Stimulated activated CD8-positive, alpha-beta memory T cell treated with anti-CD3 and anti-CD28 coated beads, Interleukin-4, amount 100 ng/mL, for 1 hour (primary cell): ENCODE measurements at regions not wholly inside any gene's neighbourhood (a gene's known extent, or its start where the extent isn't known, plus 50 kb on each side); places are given as distances from the start of the nearest gene placed in this dataset.

ENCODE experiments used
- DNase-seq, 2 donors: peaks; one replicate each; pipeline ENCODE4 v3.0.0-alpha.2; 2020; ENCODE audit warnings: low read depth in 2 of 2, low spot score in 1 of 2

DNA sequence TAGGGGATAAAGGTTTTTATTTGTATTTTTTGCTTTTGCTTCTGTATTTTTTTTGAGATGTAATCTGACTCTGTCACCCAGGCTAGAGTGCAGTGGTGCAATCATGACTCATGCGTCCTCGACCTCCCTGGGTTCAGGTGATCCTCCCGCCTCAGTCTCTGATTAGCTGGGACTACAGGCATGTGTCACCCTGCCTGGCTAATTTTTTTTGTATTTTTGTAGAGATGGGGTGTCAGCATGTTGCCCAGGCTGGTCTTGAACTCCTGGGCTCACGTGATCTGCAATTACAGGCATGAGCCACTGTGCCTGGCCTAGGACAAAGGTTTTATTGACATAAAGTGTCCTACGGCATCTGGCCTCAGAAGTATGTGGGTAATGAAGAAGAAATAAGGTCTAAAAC lies 297.1 kb upstream of the C9orf72 start:
- DNase-seq = no peak

DNA sequence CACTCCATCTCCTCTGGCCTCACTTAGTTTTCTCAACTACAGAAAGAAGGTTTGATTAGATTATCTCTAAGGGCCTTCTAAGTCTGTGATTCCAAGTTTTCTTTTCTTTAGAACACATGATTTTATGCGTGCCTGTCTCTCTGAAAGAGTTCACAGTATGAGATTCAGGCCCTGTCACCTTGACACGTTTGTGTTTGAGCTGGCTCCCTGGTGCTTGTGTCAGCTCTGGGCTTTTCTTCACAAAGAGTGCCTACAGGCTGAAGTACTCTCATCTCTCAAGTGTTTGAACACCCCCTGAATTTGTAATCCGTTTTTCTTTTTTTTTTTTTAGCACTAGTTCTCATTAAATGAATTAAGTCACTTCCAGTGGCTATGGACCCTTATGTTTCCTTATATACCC lies 306.9 kb upstream of the C9orf72 start:
- DNase-seq = no peak

DNA sequence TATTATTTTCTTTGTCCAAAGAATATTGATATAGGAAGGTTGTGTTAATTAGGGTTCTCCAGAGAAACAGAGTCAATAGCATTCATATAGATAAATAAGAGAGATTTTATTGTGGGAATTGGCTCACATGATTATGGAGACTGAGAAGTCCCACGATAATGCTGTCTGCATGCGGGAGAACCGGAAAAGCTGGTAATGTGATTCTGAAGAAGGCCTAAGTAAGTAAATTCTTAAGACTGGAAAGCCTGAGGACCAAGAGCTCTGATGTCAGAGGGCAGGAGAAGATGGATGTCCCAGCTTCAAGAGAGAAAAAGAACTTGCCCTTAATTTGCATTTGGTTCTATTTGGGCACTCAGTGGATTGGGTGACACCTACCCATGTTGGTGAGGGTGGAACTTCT lies 307.4 kb upstream of the C9orf72 start:
- DNase-seq = no peak

DNA sequence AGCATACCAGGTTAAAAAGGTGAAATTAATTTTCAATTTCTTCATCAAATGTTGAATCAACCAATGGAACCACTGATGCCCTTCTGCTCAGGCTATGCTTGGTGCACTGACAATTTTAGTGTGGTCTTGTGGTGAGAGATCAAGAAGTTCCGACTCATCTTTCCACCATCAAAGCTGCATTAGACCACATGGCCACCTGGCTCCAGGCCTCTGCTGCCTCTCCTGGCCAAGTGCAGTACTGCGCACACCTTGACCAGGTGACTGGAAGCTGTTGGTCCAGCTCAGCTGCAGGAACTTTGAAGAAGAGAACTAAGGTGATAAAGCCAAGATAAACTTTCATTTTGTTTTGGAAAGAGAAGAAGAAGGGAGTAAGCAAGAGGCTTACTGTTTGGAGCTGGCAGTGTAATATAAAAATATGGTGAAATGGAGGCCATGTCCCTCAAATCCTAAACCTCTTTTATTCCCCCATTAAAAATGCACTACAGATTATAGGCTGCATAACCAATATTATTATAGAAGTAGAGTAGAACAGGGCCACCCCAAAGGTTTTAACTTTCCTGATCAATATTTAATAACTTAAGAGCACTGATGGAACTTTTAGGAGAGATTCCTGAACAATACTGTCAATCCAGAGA lies 315.5 kb upstream of the C9orf72 start:
- no peak for DNase-seq

DNA sequence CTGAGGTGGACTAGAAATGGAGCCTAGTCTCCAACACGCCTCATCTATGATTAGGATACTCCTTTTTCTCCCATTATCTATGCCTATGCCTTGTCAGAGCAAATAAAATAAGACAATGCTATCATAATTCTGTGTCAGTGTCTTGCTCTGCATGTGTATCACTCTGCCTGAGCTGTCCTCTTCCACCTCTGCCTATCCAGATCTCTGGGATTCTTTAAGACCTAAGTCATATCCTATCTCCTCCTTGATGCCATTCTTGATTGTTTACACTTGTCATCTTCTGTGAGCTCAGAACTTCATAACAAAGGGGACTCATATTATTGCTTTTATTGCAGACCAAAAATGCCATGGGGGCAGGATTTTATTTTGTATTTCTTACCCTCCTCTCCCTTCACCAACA lies 351.2 kb upstream of the C9orf72 start:
- DNase-seq = no peak

DNA sequence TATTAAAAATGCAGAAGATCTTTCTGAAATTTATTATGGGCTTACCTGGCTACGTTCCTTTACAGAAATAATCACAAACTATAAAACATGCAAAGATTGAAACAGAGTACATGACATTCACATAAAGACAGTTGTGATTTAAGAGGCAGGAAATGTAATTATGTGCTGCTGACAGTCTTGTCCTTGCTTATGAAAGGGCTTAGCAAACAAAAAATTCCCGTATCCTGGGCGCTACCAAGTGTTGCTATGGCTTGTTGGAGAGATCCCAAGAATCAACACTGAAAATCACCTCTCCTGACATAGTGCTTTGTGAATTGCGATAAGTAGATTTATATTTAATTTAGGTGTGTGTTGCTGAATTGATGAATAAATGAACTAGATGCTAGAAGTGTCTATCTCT lies 352.5 kb upstream of the C9orf72 start:
- no peak for DNase-seq

DNA sequence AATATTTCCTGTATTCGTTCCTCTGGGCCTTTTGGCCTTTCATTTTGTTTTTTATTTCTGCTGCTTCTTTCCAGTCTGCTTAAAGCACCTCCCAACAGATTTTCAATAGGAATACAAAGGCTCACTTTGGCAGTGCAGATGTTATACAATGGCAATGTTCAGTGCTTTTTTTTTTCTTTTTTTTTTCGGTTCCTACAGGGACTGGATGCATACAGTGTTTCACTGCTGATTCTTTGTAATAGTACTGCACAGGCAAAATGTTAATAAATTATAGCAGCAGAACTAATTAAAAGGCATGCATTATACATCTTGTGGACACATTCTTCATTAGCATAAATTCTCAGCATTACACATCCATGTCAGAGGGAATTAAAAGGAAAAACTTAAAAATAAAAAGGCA lies 356.6 kb upstream of the C9orf72 start:
- no peak for DNase-seq

DNA sequence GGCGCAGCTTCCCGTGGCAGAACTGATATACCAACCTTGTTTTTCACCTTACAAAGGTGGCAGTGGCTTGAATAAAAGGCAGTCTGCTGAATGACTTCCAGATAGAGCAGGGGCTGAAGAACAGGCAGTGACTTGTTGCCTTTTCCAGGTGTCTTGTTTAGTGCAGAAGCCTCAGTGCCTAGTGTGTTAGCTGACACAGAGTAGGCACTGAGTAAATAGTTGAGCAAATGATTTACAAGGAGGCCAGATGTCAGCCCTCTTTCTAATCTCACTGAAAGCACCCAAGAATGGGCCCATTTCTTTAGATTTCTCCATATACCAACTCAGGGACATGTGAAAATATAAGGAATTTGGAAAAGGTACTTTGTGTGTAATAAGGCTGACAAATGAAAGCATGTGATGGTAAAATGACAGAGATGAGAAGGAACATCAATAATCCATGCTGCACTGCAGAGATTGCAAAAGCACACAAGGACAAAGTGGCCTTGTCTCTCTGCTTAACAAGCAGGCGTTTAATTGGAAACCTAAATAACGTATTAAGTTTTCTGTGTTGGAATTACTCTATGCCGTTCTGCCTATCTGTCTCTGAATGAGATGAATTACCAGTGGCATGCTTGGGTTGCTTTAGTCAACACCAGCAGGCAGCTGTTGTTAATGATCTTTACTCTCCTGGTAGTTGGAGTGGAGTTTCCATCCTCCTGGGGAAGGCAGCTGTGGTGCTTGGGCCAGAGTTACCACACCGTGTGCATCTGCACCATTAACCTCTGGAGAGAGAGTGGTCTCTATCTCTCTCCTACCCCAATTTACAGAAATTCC lies 360.1 kb upstream of the C9orf72 start:
- DNase-seq = no peak

DNA sequence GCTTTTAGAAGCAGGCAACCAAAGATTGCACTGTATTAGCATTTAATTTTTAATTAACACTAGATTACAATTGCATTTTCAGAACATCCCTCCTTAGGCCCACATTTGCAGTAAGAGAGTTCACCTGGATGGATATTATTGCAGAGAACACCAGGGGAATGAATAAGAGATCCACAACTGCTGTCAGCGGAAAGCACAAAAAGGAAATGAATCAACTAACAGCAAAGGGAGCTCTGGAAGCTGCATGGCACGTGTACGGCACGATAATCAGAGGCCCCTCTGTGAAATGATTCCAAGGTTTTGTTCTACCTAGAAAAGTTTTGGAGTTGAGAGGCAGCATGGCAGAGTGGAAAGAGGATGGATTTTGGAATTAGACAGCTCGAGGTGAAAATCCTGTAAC lies 361.2 kb upstream of the C9orf72 start:
- DNase-seq = no peak

DNA sequence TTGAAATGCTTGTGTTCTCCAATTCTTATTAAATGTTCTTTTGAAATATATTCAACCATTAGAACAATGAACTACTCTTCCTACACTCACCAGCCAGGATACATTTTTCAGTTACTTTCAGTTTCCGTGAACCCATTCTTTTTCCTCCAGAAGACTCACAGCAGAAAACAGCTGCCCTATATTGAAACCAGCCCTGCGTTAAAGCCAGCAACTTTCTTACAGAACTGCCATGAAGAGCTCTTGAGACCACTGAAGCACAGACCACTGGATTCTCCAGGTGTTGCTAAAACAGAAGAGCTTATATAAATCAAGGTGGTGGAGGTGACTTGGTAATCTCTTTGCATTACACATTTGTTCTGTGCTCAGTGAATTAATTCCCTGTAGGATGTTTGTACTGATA lies 365.9 kb upstream of the C9orf72 start:
- no peak for DNase-seq

DNA sequence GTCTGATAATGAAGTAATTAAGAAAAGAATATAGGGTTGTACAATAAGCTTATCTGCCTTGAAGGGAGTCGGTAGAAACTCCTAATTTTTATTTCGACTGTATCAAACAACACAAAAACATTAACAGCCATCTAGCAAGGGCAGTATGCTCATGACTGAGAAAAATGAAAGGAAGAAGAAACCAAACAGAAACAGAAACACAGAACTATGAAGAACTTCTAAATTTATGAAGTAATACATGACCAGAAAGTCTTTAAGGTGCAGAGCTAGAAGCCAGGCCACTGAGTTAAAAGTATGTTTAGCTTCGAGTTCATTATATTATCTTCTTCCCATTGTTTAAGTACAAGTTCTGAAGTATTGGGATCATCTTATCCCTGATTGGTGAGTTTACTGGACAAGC lies 367.3 kb upstream of the C9orf72 start:
- no peak for DNase-seq

DNA sequence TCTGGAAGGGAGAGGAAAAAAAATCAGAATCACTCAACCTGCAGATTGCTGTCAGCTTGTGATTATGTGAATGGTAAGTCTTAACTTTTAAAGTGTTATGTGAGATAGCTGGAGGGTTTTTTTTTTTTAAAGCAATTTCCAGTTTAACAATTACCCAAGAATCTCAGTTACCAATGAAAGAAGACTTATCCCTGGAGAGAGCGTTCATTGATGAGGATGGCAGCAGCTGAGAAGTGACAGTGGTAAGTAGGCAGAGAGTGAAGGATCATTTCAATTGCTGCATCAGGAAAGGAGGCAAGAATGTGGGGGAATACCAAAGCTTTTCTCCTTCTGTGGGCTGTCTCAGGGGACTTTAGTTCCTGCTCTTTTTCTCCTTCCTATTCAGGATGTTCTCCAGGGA lies 370.2 kb upstream of the C9orf72 start:
- no peak for DNase-seq

DNA sequence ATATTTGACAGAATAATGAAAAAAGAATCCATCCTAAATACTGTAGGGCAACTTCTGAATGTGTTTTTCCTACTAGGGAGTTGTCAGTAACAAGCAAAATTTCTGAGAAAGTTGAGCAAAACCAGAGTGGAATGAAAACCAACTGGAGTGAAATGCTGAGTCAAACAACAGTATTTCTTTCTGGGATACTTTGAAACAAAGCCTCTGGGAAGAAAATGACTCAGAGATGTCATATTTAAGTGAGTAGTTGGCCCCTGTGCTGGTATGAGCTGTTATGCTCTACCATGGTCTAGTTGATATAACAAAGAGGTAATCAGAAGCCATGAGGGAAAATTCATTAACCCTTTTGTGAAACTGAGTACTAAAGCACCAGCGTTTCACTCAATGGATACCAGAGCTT lies 372.1 kb upstream of the C9orf72 start:
- DNase-seq = no peak

DNA sequence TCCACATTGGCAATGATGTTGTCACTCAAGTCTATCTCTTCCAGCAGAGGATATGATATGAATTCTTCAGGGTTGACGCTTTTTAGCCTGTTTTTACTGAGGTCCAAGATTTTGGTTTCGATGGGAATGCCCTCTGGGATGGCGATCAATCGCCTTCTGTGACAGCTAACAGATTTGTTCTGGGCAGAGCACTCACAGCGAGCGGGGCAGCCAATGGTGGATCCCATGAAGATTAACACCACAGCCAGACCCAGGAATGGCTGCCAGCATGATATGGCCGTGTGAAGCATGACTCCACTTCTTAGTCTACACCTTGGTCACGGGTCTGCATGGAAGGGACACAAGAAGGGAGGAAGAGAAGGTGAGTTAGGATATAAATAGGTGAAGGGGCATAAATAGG lies 377.1 kb upstream of the C9orf72 start:
- no peak for DNase-seq

DNA sequence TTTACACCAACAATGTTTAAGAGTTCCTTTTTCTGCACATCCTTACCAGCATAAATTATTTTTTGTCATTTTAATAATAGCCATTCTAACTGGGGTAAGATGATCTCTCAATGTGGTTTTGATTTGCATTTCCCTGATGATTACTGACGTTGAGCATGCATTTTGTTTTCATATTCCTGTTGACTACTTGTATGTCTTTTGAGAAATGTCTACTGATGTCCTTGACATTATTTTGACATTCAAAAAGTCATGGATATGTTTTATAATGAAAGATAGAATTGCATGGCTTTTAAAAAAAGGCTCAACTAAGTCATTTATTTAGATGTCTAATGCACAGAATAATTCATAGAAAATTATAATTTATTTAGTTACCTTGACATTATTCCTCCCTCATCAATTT lies 381.6 kb upstream of the C9orf72 start:
- no peak for DNase-seq

DNA sequence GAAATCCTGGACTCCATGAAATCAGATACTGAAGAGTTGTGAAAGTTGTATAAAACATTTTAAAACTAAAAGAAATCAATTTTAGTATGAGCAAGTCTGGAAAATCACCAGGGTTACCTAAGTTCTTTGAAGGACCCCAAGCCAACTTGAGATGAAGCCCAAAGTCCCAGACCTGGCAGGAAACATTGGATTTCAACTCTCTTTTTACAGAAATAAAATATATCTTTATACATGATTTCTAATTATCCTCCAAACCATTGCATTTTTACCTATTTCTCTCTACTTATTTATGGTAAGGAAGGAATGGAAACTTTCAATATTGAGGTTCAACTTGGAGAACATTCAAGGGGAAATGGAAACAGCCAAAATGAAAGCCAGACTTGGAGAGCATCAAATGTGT lies 390.6 kb upstream of the C9orf72 start:
- no peak for DNase-seq

DNA sequence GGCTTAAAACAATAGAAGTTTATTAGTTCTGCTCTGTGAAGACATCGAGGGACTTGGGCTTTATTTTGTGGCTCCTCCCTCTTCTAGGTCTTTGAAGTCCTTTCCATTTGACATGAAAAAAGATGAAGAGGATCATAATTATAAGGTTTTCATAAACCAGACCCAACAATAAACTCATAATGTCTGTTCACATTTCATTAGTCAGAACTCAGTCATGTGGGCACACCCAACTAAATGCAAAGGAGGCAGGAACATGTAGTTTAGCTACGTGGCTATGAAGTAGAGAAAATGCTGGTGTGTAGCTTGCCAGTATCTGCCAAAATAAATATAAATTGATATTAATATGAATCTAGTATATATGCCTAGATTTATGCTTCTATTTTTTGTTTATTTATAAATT lies 393.9 kb upstream of the C9orf72 start:
- no peak for DNase-seq

DNA sequence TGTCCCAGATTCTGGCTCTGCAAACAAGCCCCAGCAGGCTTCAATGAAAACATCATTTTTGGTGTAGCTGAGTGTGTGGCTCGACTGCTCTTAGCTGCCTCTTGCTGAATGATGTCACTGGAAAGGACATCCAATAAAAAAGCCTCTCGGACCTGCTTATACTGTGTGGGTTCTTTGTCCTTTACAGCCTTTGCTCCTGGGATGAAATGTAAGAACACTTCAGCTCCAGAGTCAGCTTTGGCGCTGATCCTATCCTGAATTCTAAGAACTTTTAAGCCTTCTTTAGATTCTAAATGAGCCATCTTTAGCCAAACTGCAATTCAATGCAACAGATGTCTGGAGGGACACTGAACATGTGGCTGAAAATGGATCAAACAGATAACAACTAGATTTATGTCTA lies 404.6 kb upstream of the C9orf72 start:
- no peak for DNase-seq

DNA sequence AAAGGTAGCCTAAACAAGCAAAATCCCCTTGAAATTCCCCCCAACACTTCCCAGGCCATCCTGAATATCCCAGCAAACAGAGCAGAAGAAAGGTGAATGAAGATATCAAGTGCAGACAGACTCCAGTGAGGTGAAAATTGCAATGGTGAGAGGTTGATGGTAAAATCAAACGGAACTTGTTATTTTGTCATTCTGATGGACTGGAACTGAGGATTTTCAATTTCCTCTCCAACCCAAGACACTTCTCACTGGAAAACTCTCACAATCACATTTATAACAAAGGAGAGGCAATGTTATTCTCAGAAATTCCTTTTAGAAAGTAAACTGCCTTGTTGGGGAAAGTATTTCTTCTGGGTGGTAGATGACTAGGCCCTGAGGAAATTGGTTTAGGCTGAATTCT lies 412.4 kb upstream of the C9orf72 start:
- no peak for DNase-seq

DNA sequence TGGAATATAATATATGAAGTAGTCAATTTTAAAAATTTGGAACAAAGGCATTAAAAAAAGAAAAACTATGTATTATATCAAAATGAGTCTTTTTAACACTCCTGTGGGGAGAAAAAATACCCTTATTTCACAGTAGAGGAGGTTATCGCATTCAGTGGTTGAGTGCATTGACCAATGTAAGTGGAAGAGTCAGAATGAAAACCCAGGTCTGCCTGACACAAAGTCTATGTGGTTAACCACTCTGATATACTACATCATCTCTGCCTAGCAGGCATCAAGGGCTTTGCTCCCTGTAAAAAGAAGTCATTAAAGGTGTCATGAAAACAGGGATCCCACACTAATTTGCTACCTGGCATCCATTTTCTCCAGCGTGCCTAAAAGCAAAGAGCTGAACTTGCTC lies 417.2 kb upstream of the C9orf72 start:
- DNase-seq = no peak

DNA sequence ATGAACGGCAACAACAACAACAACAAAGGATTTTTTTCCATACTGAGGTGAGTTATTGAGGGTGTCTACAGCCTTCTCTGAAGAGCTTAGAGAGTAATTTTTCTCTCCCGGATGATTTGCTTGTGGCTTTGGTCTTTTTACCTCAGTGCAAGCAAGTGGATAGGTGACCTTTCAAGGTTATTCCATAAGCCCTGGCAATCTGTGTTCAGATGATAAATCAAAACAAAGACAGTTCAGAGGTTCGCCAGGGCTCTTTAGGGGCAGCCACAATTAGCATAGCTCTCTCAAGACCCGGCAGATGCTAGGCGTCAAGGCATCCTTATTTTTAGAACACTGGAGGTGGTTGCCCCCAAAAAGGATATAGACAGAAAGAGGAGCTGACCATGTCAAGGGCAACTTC lies 417.9 kb upstream of the C9orf72 start:
- DNase-seq = no peak

DNA sequence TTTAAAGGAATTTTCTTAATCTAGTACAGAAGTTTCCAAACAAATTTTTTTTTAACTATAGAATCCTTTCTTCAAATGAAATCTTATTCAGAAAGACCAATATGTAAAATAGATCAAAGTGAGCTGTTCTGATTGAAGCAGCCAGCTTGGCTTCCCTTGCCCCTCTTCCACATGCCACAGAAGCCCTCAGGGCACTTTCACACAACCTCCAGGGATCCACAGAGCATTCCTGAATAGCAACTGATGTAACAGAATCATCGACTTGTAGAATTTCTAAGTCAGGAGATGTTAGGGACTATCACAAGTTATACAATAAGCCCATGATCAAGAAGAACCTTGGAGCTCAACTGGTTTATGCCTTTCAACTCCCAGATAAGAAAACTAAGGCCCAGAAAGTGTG lies 427.8 kb upstream of the C9orf72 start:
- no peak for DNase-seq

DNA sequence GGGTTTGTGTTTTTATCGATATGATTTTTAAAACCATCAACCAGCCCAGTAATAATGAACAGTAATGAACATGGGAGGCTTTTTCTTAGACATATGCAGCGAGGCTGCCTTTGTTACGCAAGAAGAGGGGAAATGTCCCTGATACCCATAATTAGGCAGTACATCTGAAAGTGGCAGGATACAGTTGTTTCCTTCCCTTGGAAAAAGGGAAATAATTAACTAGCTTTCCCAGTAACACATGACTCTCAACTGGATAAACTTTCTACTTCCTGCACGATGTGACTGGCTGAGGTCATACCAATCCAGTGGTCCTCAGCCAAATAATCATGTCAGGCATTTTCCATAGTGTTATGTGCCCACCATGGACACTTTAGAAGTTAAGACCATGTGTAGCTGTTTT lies 431.6 kb upstream of the C9orf72 start:
- no peak for DNase-seq
